IgD-negative memory B cell (primary cell): ENCODE measurements at regions not wholly inside any gene's neighbourhood (a gene's known extent, or its start where the extent isn't known, plus 50 kb on each side); places are given as distances from the start of the nearest gene placed in this dataset.
"Not testable (repeated sequence)": the region's sequence is repeated elsewhere in the genome, so short reads cannot be mapped to it uniquely, and the experiment has no call there.

Experiments
- H3K27ac Mint-ChIP-seq, 3 donors: one replicate each; pipeline ENCODE4 v1.8.0; 2020 to 2022; ENCODE audit warnings: mild to moderate bottlenecking in 3 of 3, mixed read lengths in 3 of 3, moderate library complexity in 1 of 3
- H3K27me3 Mint-ChIP-seq: one replicate; pipeline ENCODE4 v1.8.0; 2021; ENCODE audit warnings: mixed read lengths
- H3K36me3 Mint-ChIP-seq: one replicate; pipeline ENCODE4 v1.8.0; 2020; ENCODE audit warnings: mild to moderate bottlenecking, mixed read lengths
- H3K4me1 Mint-ChIP-seq, 3 donors: one replicate each; pipeline ENCODE4 v1.8.0; 2020 to 2022; ENCODE audit warnings: mixed read lengths in 3 of 3, mild to moderate bottlenecking in 1 of 3
- H3K4me3 Mint-ChIP-seq, 4 donors: one replicate each; pipeline ENCODE4 v1.8.0; 2020 to 2022; ENCODE audit warnings: mild to moderate bottlenecking in 4 of 4, mixed read lengths in 4 of 4, moderate library complexity in 3 of 4
- H3K9me3 Mint-ChIP-seq, 3 donors: one replicate each; pipeline ENCODE4 v1.8.0; 2020 to 2021; ENCODE audit warnings: mixed read lengths in 3 of 3, mild to moderate bottlenecking in 1 of 3

GRCh38 chrX:113996781-113997180, 587.1 kb upstream of the HTR2C start:
- no peaks in the 10 kb centered on the region for H3K36me3 Mint-ChIP-seq
- H3K4me3 Mint-ChIP-seq, result no peak overlapping the region
- peaks cover 3% of the 10 kb centered on the region for H3K27me3 Mint-ChIP-seq
- no peaks in the 10 kb centered on the region for H3K4me1 Mint-ChIP-seq
- H3K9me3 Mint-ChIP-seq, result no peaks in the 10 kb centered on the region
- H3K27ac Mint-ChIP-seq, result no peak overlapping the region

- not testable (repeated sequence) for H3K4me1 Mint-ChIP-seq, H3K27me3 Mint-ChIP-seq, H3K27ac Mint-ChIP-seq, H3K36me3 Mint-ChIP-seq, H3K4me3 Mint-ChIP-seq, H3K9me3 Mint-ChIP-seq
Observed at GRCh38 chrX:113991720-113992119, 592.2 kb upstream of the HTR2C start.

- H3K9me3 Mint-ChIP-seq, H3K27me3 Mint-ChIP-seq, H3K4me3 Mint-ChIP-seq, H3K4me1 Mint-ChIP-seq, H3K36me3 Mint-ChIP-seq, H3K27ac Mint-ChIP-seq: not testable (repeated sequence)
Observed at GRCh38 chrX:113990669-113991068, 593.2 kb upstream of the HTR2C start.

- peak overlapping the region in 2 of 4 donors; percentile 7 to 9 for H3K4me3 Mint-ChIP-seq
- H3K27me3 Mint-ChIP-seq, H3K36me3 Mint-ChIP-seq, H3K9me3 Mint-ChIP-seq, H3K27ac Mint-ChIP-seq, H3K4me1 Mint-ChIP-seq: not testable (repeated sequence)
Observed at GRCh38 chrX:113988315-113988935, 595.5 kb upstream of the HTR2C start.

- no peaks in the 10 kb centered on the region for H3K36me3 Mint-ChIP-seq
Observed at GRCh38 chrX:113986427-113986826, 597.5 kb upstream of the HTR2C start.

GRCh38 chrX:113982766-113983165, 601.1 kb upstream of the HTR2C start:
- H3K4me1 Mint-ChIP-seq, result peaks cover 5 to 8% (median 6%) of the 10 kb centered on the region in 3 donors
- H3K27me3 Mint-ChIP-seq, result no peaks in the 10 kb centered on the region
- H3K36me3 Mint-ChIP-seq, result peaks cover 2% of the 10 kb centered on the region
- H3K4me3 Mint-ChIP-seq, result no peak overlapping the region
- H3K27ac Mint-ChIP-seq, result peak overlapping the region in 1 of 3 donors; percentile 23
- peaks cover 0 to 3% (median 2%) of the 10 kb centered on the region in 3 donors for H3K9me3 Mint-ChIP-seq

More at GRCh38 chrX:113986427-113986826, 597.5 kb upstream of the HTR2C start:
- peaks cover 0 to 3% (median 0%) of the 10 kb centered on the region in 3 donors for H3K4me1 Mint-ChIP-seq
- H3K4me3 Mint-ChIP-seq, result no peak overlapping the region
- H3K27me3 Mint-ChIP-seq, result no peaks in the 10 kb centered on the region
- no peaks in the 10 kb centered on the region for H3K9me3 Mint-ChIP-seq
- no peak overlapping the region for H3K27ac Mint-ChIP-seq

- no peak overlapping the region for H3K4me3 Mint-ChIP-seq
- H3K9me3 Mint-ChIP-seq, result peaks cover 0 to 3% (median 2%) of the 10 kb centered on the region in 3 donors
- H3K27me3 Mint-ChIP-seq, result no peaks in the 10 kb centered on the region
- no peak overlapping the region for H3K27ac Mint-ChIP-seq
- H3K4me1 Mint-ChIP-seq, result peaks cover 5 to 8% (median 6%) of the 10 kb centered on the region in 3 donors
- peaks cover 2% of the 10 kb centered on the region for H3K36me3 Mint-ChIP-seq
Observed at GRCh38 chrX:113980953-113981352, 602.9 kb upstream of the HTR2C start.

- peaks cover 0 to 3% (median 2%) of the 10 kb centered on the region in 3 donors for H3K9me3 Mint-ChIP-seq
- H3K4me3 Mint-ChIP-seq, result no peak overlapping the region
- peaks cover 2% of the 10 kb centered on the region for H3K36me3 Mint-ChIP-seq
- no peaks in the 10 kb centered on the region for H3K27me3 Mint-ChIP-seq
- H3K4me1 Mint-ChIP-seq, result peaks cover 5 to 8% (median 6%) of the 10 kb centered on the region in 3 donors
- no peak overlapping the region for H3K27ac Mint-ChIP-seq
Observed at GRCh38 chrX:113977887-113978286, 606.0 kb upstream of the HTR2C start.

- H3K9me3 Mint-ChIP-seq, result peaks cover 0 to 3% (median 2%) of the 10 kb centered on the region in 3 donors
- H3K27me3 Mint-ChIP-seq, result no peaks in the 10 kb centered on the region
- H3K4me3 Mint-ChIP-seq, result no peak overlapping the region
- peaks cover 2% of the 10 kb centered on the region for H3K36me3 Mint-ChIP-seq
- H3K4me1 Mint-ChIP-seq, result no peaks in the 10 kb centered on the region
- no peak overlapping the region for H3K27ac Mint-ChIP-seq
Observed at GRCh38 chrX:113975441-113975840, 608.4 kb upstream of the HTR2C start.

GRCh38 chrX:113974881-113975280, 609.0 kb upstream of the HTR2C start:
- H3K4me1 Mint-ChIP-seq, result no peaks in the 10 kb centered on the region
- no peaks in the 10 kb centered on the region for H3K36me3 Mint-ChIP-seq
- H3K4me3 Mint-ChIP-seq, result no peak overlapping the region
- H3K27ac Mint-ChIP-seq, result no peak overlapping the region
- peaks cover 0 to 3% (median 2%) of the 10 kb centered on the region in 3 donors for H3K9me3 Mint-ChIP-seq
- no peaks in the 10 kb centered on the region for H3K27me3 Mint-ChIP-seq

- H3K4me3 Mint-ChIP-seq, result no peak overlapping the region
- H3K27ac Mint-ChIP-seq, result no peak overlapping the region
- no peaks in the 10 kb centered on the region for H3K4me1 Mint-ChIP-seq
- H3K36me3 Mint-ChIP-seq, result no peaks in the 10 kb centered on the region
- H3K9me3 Mint-ChIP-seq, result peaks cover 0 to 1% (median 0%) of the 10 kb centered on the region in 3 donors
- H3K27me3 Mint-ChIP-seq, result no peaks in the 10 kb centered on the region
Observed at GRCh38 chrX:113973706-113974105, 610.2 kb upstream of the HTR2C start.

GRCh38 chrX:113966791-113967190, 617.1 kb upstream of the HTR2C start:
- Mint-ChIP-seq H3K27ac (no peak overlapping the region), H3K9me3 (peaks cover 0 to 2% (median 1%) of the 10 kb centered on the region in 3 donors), H3K4me3 (no peak overlapping the region), H3K36me3 (no peaks in the 10 kb centered on the region), H3K4me1 (peaks cover 0 to 7% (median 3%) of the 10 kb centered on the region in 3 donors), H3K27me3 (peaks cover 2% of the 10 kb centered on the region)

- H3K9me3 Mint-ChIP-seq, result no peaks in the 10 kb centered on the region
- H3K36me3 Mint-ChIP-seq, result no peaks in the 10 kb centered on the region
- no peak overlapping the region for H3K27ac Mint-ChIP-seq
- H3K4me1 Mint-ChIP-seq, result peaks cover 0 to 7% (median 3%) of the 10 kb centered on the region in 3 donors
- H3K4me3 Mint-ChIP-seq, result no peak overlapping the region
- H3K27me3 Mint-ChIP-seq, result peaks cover 2% of the 10 kb centered on the region
Observed at GRCh38 chrX:113962343-113962742, 621.5 kb upstream of the HTR2C start.

GRCh38 chrX:113959912-113960626, 623.8 kb upstream of the HTR2C start:
- Mint-ChIP-seq H3K27me3 (no peaks in the 10 kb centered on the region), H3K27ac (no peak overlapping the region), H3K36me3 (no peaks in the 10 kb centered on the region), H3K4me3 (no peak overlapping the region), H3K4me1 (peaks cover 0 to 7% (median 3%) of the 10 kb centered on the region in 3 donors), H3K9me3 (no peaks in the 10 kb centered on the region)

GRCh38 chrX:113956936-113957335, 627.0 kb upstream of the HTR2C start:
- Mint-ChIP-seq H3K36me3 (no peaks in the 10 kb centered on the region), H3K9me3 (peaks cover 0 to 3% (median 0%) of the 10 kb centered on the region in 3 donors), H3K4me3 (no peak overlapping the region), H3K27me3 (no peaks in the 10 kb centered on the region), H3K4me1 (no peaks in the 10 kb centered on the region), H3K27ac (no peak overlapping the region)

- Mint-ChIP-seq H3K4me1 (no peaks in the 10 kb centered on the region), H3K27me3 (no peaks in the 10 kb centered on the region), H3K4me3 (peak overlapping the region in 1 of 4 donors; percentile 34), H3K27ac (no peak overlapping the region), H3K9me3 (peaks cover 0 to 13% (median under 1%) of the 10 kb centered on the region in 3 donors), H3K36me3 (no peaks in the 10 kb centered on the region)
Observed at GRCh38 chrX:113954297-113954696, 629.6 kb upstream of the HTR2C start.
